SK-N-DZ (cell line): ENCODE measurements at regions not wholly inside any gene's neighbourhood (a gene's known extent, or its start where the extent isn't known, plus 50 kb on each side); places are given as distances from the start of the nearest gene placed in this dataset.
"Not testable (repeated sequence)": the region's sequence is repeated elsewhere in the genome, so short reads cannot be mapped to it uniquely, and the experiment has no call there.

Experiments used
- DNase-seq: peaks from one replicate; pipeline ENCODE4 v3.0.0-alpha.2; 2015; ENCODE audit warnings: low spot score

GRCh38 chr4:138448169-138448568, 206.0 kb upstream of the SLC7A11 start:
- DNase-seq, result no peak

GRCh38 chr4:138446456-138446855, 204.3 kb upstream of the SLC7A11 start:
- DNase-seq, result no peak

GRCh38 chr4:138445098-138445497, 202.9 kb upstream of the SLC7A11 start:
- no peak for DNase-seq

GRCh38 chr4:138444260-138444659, 202.1 kb upstream of the SLC7A11 start:
- no peak for DNase-seq

- DNase-seq, result no peak
Measured at GRCh38 chr4:138439143-138439581, 197.0 kb upstream of the SLC7A11 start.

GRCh38 chr4:138438608-138439007, 196.5 kb upstream of the SLC7A11 start:
- DNase-seq, result no peak

GRCh38 chr4:138437263-138437851, 195.2 kb upstream of the SLC7A11 start:
- no peak for DNase-seq

- not testable (repeated sequence) for DNase-seq
Measured at GRCh38 chr4:138435733-138436132, 193.6 kb upstream of the SLC7A11 start.

GRCh38 chr4:138435046-138435445, 192.9 kb upstream of the SLC7A11 start:
- not testable (repeated sequence) for DNase-seq

GRCh38 chr4:138428611-138429010, 186.5 kb upstream of the SLC7A11 start:
- no peak for DNase-seq

- no peak for DNase-seq
Measured at GRCh38 chr4:138426786-138427185, 184.6 kb upstream of the SLC7A11 start.

- no peak for DNase-seq
Measured at GRCh38 chr4:138420471-138420870, 178.3 kb upstream of the SLC7A11 start.

GRCh38 chr4:138414202-138414601, 172.1 kb upstream of the SLC7A11 start:
- DNase-seq, result no peak

GRCh38 chr4:138413273-138413672, 171.1 kb upstream of the SLC7A11 start:
- no peak for DNase-seq

- DNase-seq, result no peak
Measured at GRCh38 chr4:138412847-138413246, 170.7 kb upstream of the SLC7A11 start.

GRCh38 chr4:138410266-138410665, 168.1 kb upstream of the SLC7A11 start:
- no peak for DNase-seq

GRCh38 chr4:138409670-138410069, 167.5 kb upstream of the SLC7A11 start:
- no peak for DNase-seq

GRCh38 chr4:138408758-138409157, 166.6 kb upstream of the SLC7A11 start:
- no peak for DNase-seq

GRCh38 chr4:138407329-138407728, 165.2 kb upstream of the SLC7A11 start:
- no peak for DNase-seq

- DNase-seq, result no peak
Measured at GRCh38 chr4:138406876-138407275, 164.7 kb upstream of the SLC7A11 start.

- DNase-seq, result no peak
Measured at GRCh38 chr4:138405934-138406567, 163.9 kb upstream of the SLC7A11 start.

- DNase-seq, result peak; percentile 35
Measured at GRCh38 chr4:138405466-138405891, 163.3 kb upstream of the SLC7A11 start.

GRCh38 chr4:138404801-138405200, 162.7 kb upstream of the SLC7A11 start:
- DNase-seq, result no peak

GRCh38 chr4:138404251-138404650, 162.1 kb upstream of the SLC7A11 start:
- no peak for DNase-seq
